ENCODE measurements at regions not wholly inside any gene's neighbourhood (a gene's known extent, or its start where the extent isn't known, plus 50 kb on each side); places are given as distances from the start of the nearest gene placed in this dataset.

- no TSS peak for BruUV-seq (replicated peaks)
- Histone ChIP-seq H3K4me2 (ENCODE audit: control insufficient read depth, insufficient read depth) (no peak overlapping the region), H3K9me3 (replicated peaks; ENCODE audit: control insufficient read depth, insufficient read depth, low read length) (no peaks in the 10 kb centered on the region), H3K4me1 (ENCODE audit: control insufficient read depth, insufficient read depth, low read length) (no peaks in the 10 kb centered on the region; the same call in 1 of the 2 replicates), H4K20me1 (ENCODE audit: control insufficient read depth, insufficient read depth) (no peaks in the 10 kb centered on the region), H2AFZ (ENCODE audit: control insufficient read depth, low read depth, low read length) (no peak overlapping the region), H3K27me3 (replicated peaks in 1 of 2; ENCODE audit: control insufficient read depth in 2 of 2, insufficient read depth in 2 of 2, low read length in 1 of 2) (no peaks in the 10 kb centered on the region; a peak in 1 of 4 replicates), H3K4me3 (no peak overlapping the region), H3K79me2 (ENCODE audit: control insufficient read depth, insufficient read depth, low read length) (no peaks in the 10 kb centered on the region), H3K36me3 (ENCODE audit: control insufficient read depth in 2 of 2, insufficient read depth in 2 of 2, low read length in 1 of 2) (no peaks in the 10 kb centered on the region), H3K9ac (ENCODE audit: control insufficient read depth, insufficient read depth, low read length) (no peak overlapping the region), H3K27ac (ENCODE audit: control insufficient read depth, insufficient read depth) (no peak overlapping the region)
- CTCF ChIA-PET, result interaction anchor here (0.6 kb wide), 1 partner anchor 163 kb away, joined by 3 read pairs; no protein-coding TSS in a partner anchor
- POLR2A ChIA-PET, result no interaction called here
- SMC1A ChIA-PET (ENCODE audit: uncharacterized antibody, unreplicated experiment), result no interaction called here
- FAIRE-seq (no peak), DNase-seq (ENCODE audit: low read depth, low spot score) (no peak), ATAC-seq (no peak)
- 59% methylated on average over 6 of the region's 6 CpGs for WGBS (ENCODE audit: insufficient coverage, insufficient replicate concordance, low lambda C conversion rate, missing lambda C conversion rate)
- RAD21 ChIA-PET (ENCODE audit: unreplicated experiment), result no interaction called here
- in situ Hi-C loops (cut with MboI), result no loop called here
- intact Hi-C loops (cut with micrococcal nuclease; ENCODE audit: unreplicated experiment), result no loop called here
- TF ChIP-seq BCL3 (IDR thresholded peaks at IDR 0.05; ENCODE audit: borderline replicate concordance, insufficient read depth, low read depth, low read length, poor library complexity, severe bottlenecking) (no peak), PRDM15 (CRISPR knock-in tag; IDR thresholded peaks at IDR 0.05) (no peak), CEBPZ (IDR thresholded peaks at IDR 0.05; ENCODE audit: low read depth, low read length) (no peak), USF2 (IDR thresholded peaks at IDR 0.05; ENCODE audit: borderline replicate concordance, low read depth, low read length) (no peak), MEF2A (IDR thresholded peaks at IDR 0.05; ENCODE audit: insufficient read depth, low read depth, low read length) (no peak), ZNF687 (IDR thresholded peaks at IDR 0.05) (no peak), JUNB (IDR thresholded peaks at IDR 0.05) (no peak), BHLHE40 (IDR thresholded peaks at IDR 0.05; ENCODE audit: borderline replicate concordance in 1 of 2, low read depth in 2 of 2, low read length in 1 of 2) (no peak), POU2F2 (IDR thresholded peaks at IDR 0.05; ENCODE audit: borderline replicate concordance, low read depth, low read length) (no peak)
Measured at GRCh38 chr2:19811186-19811585, 90.6 kb downstream of the TTC32 start.

All from GM12878 (cell line).